Loucy (cell line): ENCODE measurements at regions not wholly inside any gene's neighbourhood (a gene's known extent, or its start where the extent isn't known, plus 50 kb on each side); places are given as distances from the start of the nearest gene placed in this dataset.

Experiments used
- H2AFZ ChIP-seq: fragments of 200-600 bp; sonication (generic); 2 replicates; pipeline ENCODE4 v1.6.0; 2016; ENCODE audit warnings: antibody characterized with exemption, mild to moderate bottlenecking, low read length, moderate library complexity
- H3F3A ChIP-seq: fragments of 200-600 bp; 2 replicates; pipeline ENCODE4 v1.6.0; 2016; ENCODE audit warnings: antibody characterized with exemption, low read depth, mild to moderate bottlenecking
- H3K27me3 ChIP-seq: fragments of 200-600 bp; sonication (generic); 2 replicates; pipeline ENCODE4 v1.6.1; 2014; ENCODE audit warnings: low read length, mild to moderate bottlenecking; ENCODE audit not compliant: insufficient read depth, poor library complexity, severe bottlenecking
- H3K36me3 ChIP-seq: fragments of 200-600 bp; sonication (generic); 2 replicates; pipeline ENCODE4 v1.6.1; 2016; ENCODE audit warnings: low read length; ENCODE audit not compliant: insufficient read depth
- H3K4me1 ChIP-seq: fragments of 200-600 bp; sonication (generic); 2 replicates; pipeline ENCODE4 v1.5.1; 2014; ENCODE audit warnings: low read length, mild to moderate bottlenecking; ENCODE audit not compliant: insufficient read depth, poor library complexity, severe bottlenecking
- H3K4me2 ChIP-seq: fragments of 200-600 bp; sonication (generic); 2 replicates; pipeline ENCODE4 v1.6.0; 2014; ENCODE audit warnings: antibody characterized with exemption, low read length, low read depth, mild to moderate bottlenecking; ENCODE audit not compliant: poor library complexity, severe bottlenecking
- H3K4me3 ChIP-seq: fragments of 200-600 bp; sonication (generic); 2 replicates; pipeline ENCODE4 v1.5.1; 2014; ENCODE audit warnings: low read length, mild to moderate bottlenecking, mixed read lengths; ENCODE audit not compliant: poor library complexity, severe bottlenecking
- H3K79me2 ChIP-seq: fragments of 200-600 bp; sonication (generic); 2 replicates; pipeline ENCODE4 v1.6.1; 2014; ENCODE audit warnings: low read length; ENCODE audit not compliant: insufficient read depth
- H3K9ac ChIP-seq: fragments of 200-600 bp; sonication (generic); 2 replicates; pipeline ENCODE4 v1.6.0; 2014; ENCODE audit warnings: mild to moderate bottlenecking, low read depth, low read length, moderate library complexity; ENCODE audit not compliant: poor library complexity, severe bottlenecking
- H3K9me2 ChIP-seq: fragments of 200-600 bp; sonication (generic); replicated peaks from 2 replicates; pipeline ENCODE4 v1.6.1; 2016; ENCODE audit warnings: low read depth, low read length, mixed read lengths
- H3K9me3 ChIP-seq: fragments of 200-600 bp; sonication (generic); 2 replicates; pipeline ENCODE4 v1.6.1; 2014; ENCODE audit warnings: mild to moderate bottlenecking, antibody characterized with exemption, low read length, low read depth; ENCODE audit not compliant: insufficient read depth
- H4K20me1 ChIP-seq: fragments of 200-600 bp; sonication (generic); 2 replicates; pipeline ENCODE4 v1.6.0; 2014; ENCODE audit warnings: antibody characterized with exemption, low read length, mild to moderate bottlenecking; ENCODE audit not compliant: insufficient read depth, poor library complexity, severe bottlenecking
- CTCF ChIP-seq: fragments of 200-600 bp; sonication (generic); conservative IDR thresholded peaks from 2 replicates; pipeline ENCODE4 v1.5.1; 2014; ENCODE audit warnings: mild to moderate bottlenecking, antibody characterized with exemption, low read length
- EZH2phosphoT487 ChIP-seq: fragments of 200-600 bp; IDR thresholded peaks from 2 replicates; pipeline ENCODE4 v1.6.1; 2018; ENCODE audit warnings: antibody characterized with exemption, mild to moderate bottlenecking, moderate library complexity, borderline replicate concordance

GRCh38 chr1:169052727-169053126, 53.8 kb upstream of the ATP1B1 start:
- Histone ChIP-seq H3K79me2 (no peaks in the 10 kb centered on the region), H3K4me1 (no peaks in the 10 kb centered on the region), H3K9me2 (no peaks in the 10 kb centered on the region), H3F3A (no peaks in the 10 kb centered on the region), H3K9me3 (no peaks in the 10 kb centered on the region), H2AFZ (no peak overlapping the region), H3K4me3 (no peak overlapping the region), H4K20me1 (no peaks in the 10 kb centered on the region), H3K9ac (no peak overlapping the region), H3K27me3 (no peaks in the 10 kb centered on the region), H3K36me3 (no peaks in the 10 kb centered on the region), H3K4me2 (no peak overlapping the region)
- no peak for TF ChIP-seq EZH2phosphoT487
- no peak for TF ChIP-seq CTCF

- H3K9me3 ChIP-seq: no peaks in the 10 kb centered on the region
- H3K27me3 ChIP-seq: no peaks in the 10 kb centered on the region
- no peaks in the 10 kb centered on the region for H3F3A ChIP-seq
- no peaks in the 10 kb centered on the region for H3K4me1 ChIP-seq
- no peaks in the 10 kb centered on the region for H3K79me2 ChIP-seq
- H3K9ac ChIP-seq: no peak overlapping the region
- H3K4me2 ChIP-seq: no peak overlapping the region
- H3K4me3 ChIP-seq: no peak overlapping the region
- H3K36me3 ChIP-seq: no peaks in the 10 kb centered on the region
- no peak for TF ChIP-seq CTCF
- no peak for TF ChIP-seq EZH2phosphoT487
- H3K9me2 ChIP-seq: no peaks in the 10 kb centered on the region
- H2AFZ ChIP-seq: no peak overlapping the region
- no peaks in the 10 kb centered on the region for H4K20me1 ChIP-seq
Measured at GRCh38 chr1:169053196-169053595, 53.3 kb upstream of the ATP1B1 start.
